Psoas muscle (tissue), 7 donors: ENCODE measurements at regions not wholly inside any gene's neighbourhood (a gene's known extent, or its start where the extent isn't known, plus 50 kb on each side); places are given as distances from the start of the nearest gene placed in this dataset.

Experiments used
- ATAC-seq, 4 donors: fragments of 200-7000 bp; cut with Tn5 transposase; one replicate each; pipeline ENCODE4 v1.9.1; 2020; ENCODE audit warnings: moderate library complexity in 3 of 4, mild to moderate bottlenecking in 2 of 4
- DNase-seq, 2 donors: peaks; one replicate each; pipeline ENCODE4 v3.0.0-alpha.2; 2020
- H3K27ac ChIP-seq: fragments of 200-600 bp; one replicate; pipeline ENCODE4 v1.8.0; 2022
- H3K27me3 ChIP-seq, 3 donors: fragments of 200-600 bp in 1 of 3; one replicate each; pipeline versions ENCODE4 v1.6.1 to v1.8.0; 2013 to 2022; ENCODE audit warnings: low read length in 2 of 3, mild to moderate bottlenecking in 2 of 3, moderate library complexity in 1 of 3; ENCODE audit not compliant: insufficient read depth in 3 of 3
- H3K36me3 ChIP-seq, 2 donors: fragments of 200-600 bp in 1 of 2; one replicate each; pipeline versions ENCODE4 v1.6.1 to v1.8.0; 2013 to 2022; ENCODE audit warnings: low read depth in 1 of 2, mild to moderate bottlenecking in 1 of 2, moderate library complexity in 1 of 2; ENCODE audit not compliant: insufficient read depth in 1 of 2
- H3K4me1 ChIP-seq: fragments of 200-600 bp; one replicate; pipeline ENCODE4 v1.8.0; 2022
- H3K4me3 ChIP-seq: fragments of 200-600 bp; one replicate; pipeline ENCODE4 v1.8.0; 2022; ENCODE audit warnings: mild to moderate bottlenecking
- H3K9me3 ChIP-seq: fragments of 200-600 bp; one replicate; pipeline ENCODE4 v1.8.0; 2022
- CTCF ChIP-seq: fragments of 200-600 bp; IDR thresholded peaks from one replicate; pipeline ENCODE4 v1.8.0; 2022; ENCODE audit warnings: antibody characterized with exemption
- WGBS, 3 donors: extraction: QIAGEN DNeasy Blood & Tissue Kit; methylation state at CpG; one replicate each; pipeline versions ENCODE4 v1.1.6 to v1.1.7; 2013; 5-methylcytosine and 5-hydroxymethylcytosine counted together
- intact Hi-C, 2 donors: fragments of 100-400 bp; cut with DNase I; formaldehyde crosslinking; loops; one replicate each; pipeline versions ENCODE4 v1.11.0 to v1.14.2; 2022
- donor health status: healthy with polysubstance abuse.
- donor health status: DM: no; HTN: no; CAD: no; lungs with moderate emphysema.
- donor health status: Bipolar disorder and iron deficiency.
- donor health status: healthy.
- donor health status: DM: yes; HTN: yes; CAD: no.
- donor health status: DM: no; HTN: no; CAD: no.
- donor health status: DM: yes; HTN: yes; CAD: no.

GRCh38 chr6:113208726-113209125 is 648.4 kb upstream of the MARCKS start:
- Histone ChIP-seq H3K9me3 (no peaks in the 10 kb centered on the region), H3K27me3 (no peaks in the 10 kb centered on the region), H3K36me3 (no peaks in the 10 kb centered on the region), H3K4me1 (no peaks in the 10 kb centered on the region), H3K4me3 (no peak overlapping the region), H3K27ac (no peak overlapping the region)
- ATAC-seq, result no peak
- intact Hi-C loops, result no loop called here
- TF ChIP-seq CTCF, result no peak
- no peak for DNase-seq
- WGBS, 3 donors, result 95 to 97% (median 95%) methylated on average over 2 of the region's 2 CpGs

GRCh38 chr6:113209315-113209714 is 647.8 kb upstream of the MARCKS start:
- intact Hi-C loops, result no loop called here
- Histone ChIP-seq H3K36me3 (no peaks in the 10 kb centered on the region), H3K27me3 (no peaks in the 10 kb centered on the region), H3K4me3 (no peak overlapping the region), H3K27ac (no peak overlapping the region), H3K9me3 (no peaks in the 10 kb centered on the region), H3K4me1 (no peaks in the 10 kb centered on the region)
- ATAC-seq (no peak), DNase-seq (no peak)
- WGBS, 3 donors, result 62 to 74% (median 69%) methylated on average over 5 of the region's 5 CpGs
- no peak for TF ChIP-seq CTCF

GRCh38 chr6:113211170-113211569 is 646.0 kb upstream of the MARCKS start:
- Histone ChIP-seq H3K4me3 (no peak overlapping the region), H3K27ac (no peak overlapping the region), H3K36me3 (no peaks in the 10 kb centered on the region), H3K9me3 (no peaks in the 10 kb centered on the region), H3K4me1 (no peaks in the 10 kb centered on the region), H3K27me3 (no peaks in the 10 kb centered on the region)
- no peak for TF ChIP-seq CTCF
- ATAC-seq (no peak), DNase-seq (no peak)
- intact Hi-C loops, result no loop called here

GRCh38 chr6:113219783-113220182 is 637.4 kb upstream of the MARCKS start:
- no peak overlapping the region for H3K27ac ChIP-seq
- ATAC-seq, result no peak
- H3K27me3 ChIP-seq, result no peaks in the 10 kb centered on the region
- no peaks in the 10 kb centered on the region for H3K36me3 ChIP-seq
- H3K4me3 ChIP-seq, result no peak overlapping the region
- no peak for TF ChIP-seq CTCF
- DNase-seq, result no peak
- 90 to 94% (median 92%) methylated on average over 2 of the region's 2 CpGs for WGBS, 3 donors
- H3K9me3 ChIP-seq, result no peaks in the 10 kb centered on the region
- intact Hi-C loops, result no loop called here
- no peaks in the 10 kb centered on the region for H3K4me1 ChIP-seq

GRCh38 chr6:113220832-113221231 is 636.3 kb upstream of the MARCKS start:
- no peak overlapping the region for H3K27ac ChIP-seq
- ATAC-seq, result no peak
- H3K4me3 ChIP-seq, result no peak overlapping the region
- no peaks in the 10 kb centered on the region for H3K27me3 ChIP-seq
- no peak for TF ChIP-seq CTCF
- no peaks in the 10 kb centered on the region for H3K4me1 ChIP-seq
- H3K36me3 ChIP-seq, result no peaks in the 10 kb centered on the region
- DNase-seq, result no peak
- intact Hi-C loops, result no loop called here
- WGBS, 3 donors, result 77 to 84% (median 81%) methylated on average over 2 of the region's 2 CpGs
- H3K9me3 ChIP-seq, result no peaks in the 10 kb centered on the region
